GM12892 (cell line): ENCODE measurements at regions not wholly inside any gene's neighbourhood (a gene's known extent, or its start where the extent isn't known, plus 50 kb on each side); places are given as distances from the start of the nearest gene placed in this dataset.

ENCODE experiments used
- POLR2A ChIP-seq: IDR thresholded peaks from 2 replicates; pipeline ENCODE4 v1.6.1; 2011; ENCODE audit warnings: low read depth, low read length, control low read depth
- TAF1 ChIP-seq: IDR thresholded peaks from 2 replicates; pipeline ENCODE4 v1.6.1; 2011; ENCODE audit warnings: low read depth, mild to moderate bottlenecking, control low read depth, low read length, borderline replicate concordance

DNA sequence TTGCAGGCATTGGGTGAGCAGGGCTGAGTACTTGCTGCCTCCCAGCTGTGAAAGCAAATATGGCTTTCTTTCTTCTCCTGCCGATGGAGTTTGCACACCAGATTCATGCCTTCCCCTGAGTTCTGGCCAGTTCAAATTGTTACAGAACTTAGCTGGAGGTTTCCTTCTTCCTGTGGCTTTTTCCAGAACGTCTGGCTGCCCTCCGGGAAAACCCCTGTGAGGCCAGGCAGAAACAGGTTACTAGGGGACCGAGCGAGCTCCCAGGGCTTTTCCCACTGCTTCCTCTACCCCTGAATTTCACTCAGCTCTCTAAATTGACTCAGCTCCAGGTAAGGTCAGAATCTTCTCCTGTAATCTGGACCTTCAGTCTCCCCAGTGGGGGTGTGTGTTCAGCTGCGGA is 482.4 kb downstream of the C4orf33 start:
- TF ChIP-seq TAF1 (no peak), POLR2A (no peak)
